IPS DF 19.7 (cell line): ENCODE measurements at regions not wholly inside any gene's neighbourhood (a gene's known extent, or its start where the extent isn't known, plus 50 kb on each side); places are given as distances from the start of the nearest gene placed in this dataset.

Source experiments
- DNase-seq: peaks from one replicate; pipeline ENCODE4 v3.0.0-alpha.2; 2013; ENCODE audit warnings: low read depth, low spot score

- DNase-seq, result no peak
Measured at GRCh38 chr1:59022799-59023198, 239.0 kb upstream of the JUN start.

- no peak for DNase-seq
Measured at GRCh38 chr1:59025201-59025600, 241.4 kb upstream of the JUN start.

GRCh38 chr1:59025898-59026426 lies 242.1 kb upstream of the JUN start:
- DNase-seq, result no peak

GRCh38 chr1:59026472-59026948 lies 242.7 kb upstream of the JUN start:
- DNase-seq, result no peak

- no peak for DNase-seq
Measured at GRCh38 chr1:59027177-59027576, 243.3 kb upstream of the JUN start.

GRCh38 chr1:59028048-59028447 lies 244.2 kb upstream of the JUN start:
- DNase-seq, result no peak

- DNase-seq, result no peak
Measured at GRCh38 chr1:59029411-59030167, 245.7 kb upstream of the JUN start.

GRCh38 chr1:59032228-59032627 lies 248.4 kb upstream of the JUN start:
- no peak for DNase-seq

GRCh38 chr1:59033761-59034160 lies 249.9 kb upstream of the JUN start:
- DNase-seq, result no peak

- no peak for DNase-seq
Measured at GRCh38 chr1:59034925-59035324, 251.1 kb upstream of the JUN start.

GRCh38 chr1:59039551-59039950 lies 255.7 kb upstream of the JUN start:
- DNase-seq, result no peak

- DNase-seq, result no peak
Measured at GRCh38 chr1:59040486-59040885, 256.4 kb upstream of the FGGY start.

GRCh38 chr1:59041646-59042277 lies 255.1 kb upstream of the FGGY start:
- DNase-seq, result no peak

- no peak for DNase-seq
Measured at GRCh38 chr1:59043796-59044195, 253.1 kb upstream of the FGGY start.

GRCh38 chr1:59044535-59045121 lies 252.3 kb upstream of the FGGY start:
- DNase-seq, result no peak

GRCh38 chr1:59045137-59045536 lies 251.8 kb upstream of the FGGY start:
- no peak for DNase-seq

GRCh38 chr1:59045636-59046035 lies 251.3 kb upstream of the FGGY start:
- DNase-seq, result no peak

- DNase-seq, result no peak
Measured at GRCh38 chr1:59046134-59046533, 250.8 kb upstream of the FGGY start.

GRCh38 chr1:59046730-59047157 lies 250.2 kb upstream of the FGGY start:
- no peak for DNase-seq

- no peak for DNase-seq
Measured at GRCh38 chr1:59051007-59051406, 245.9 kb upstream of the FGGY start.

- DNase-seq, result no peak
Measured at GRCh38 chr1:59052166-59052590, 244.7 kb upstream of the FGGY start.

- no peak for DNase-seq
Measured at GRCh38 chr1:59054172-59054571, 242.7 kb upstream of the FGGY start.
